ENCODE measurements at regions not wholly inside any gene's neighbourhood (a gene's known extent, or its start where the extent isn't known, plus 50 kb on each side); places are given as distances from the start of the nearest gene placed in this dataset.

DNA sequence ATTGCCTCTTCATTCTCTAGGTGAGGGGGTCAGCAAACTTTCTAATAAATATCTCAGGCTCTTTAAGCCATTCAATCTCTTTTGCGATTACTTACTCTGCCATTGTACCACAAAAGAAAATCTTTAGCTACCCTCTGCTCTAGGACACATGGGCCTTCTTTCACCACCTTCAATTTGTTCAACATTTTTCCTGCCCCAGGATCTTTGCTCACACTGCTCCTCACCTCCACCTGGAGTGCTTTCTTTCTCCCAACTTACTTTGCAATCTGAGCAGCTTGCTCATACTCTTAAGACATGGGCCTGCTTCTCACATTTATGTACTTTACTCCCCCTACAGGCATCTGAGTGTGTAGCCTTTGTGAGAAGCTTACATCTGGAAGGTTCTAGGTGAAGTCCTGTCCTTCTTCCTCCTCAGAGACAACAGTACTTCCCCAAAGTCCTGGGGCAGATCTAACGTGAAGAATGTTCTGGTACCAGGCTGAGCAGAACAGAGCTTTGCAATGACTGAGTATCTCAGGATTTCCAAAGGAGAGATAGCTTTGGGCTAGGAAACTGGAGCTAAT is 55.0 kb upstream of the PRDM5 start:
- H3K36me3 ChIP-seq: no peaks in the 10 kb centered on the region
- no peak overlapping the region for H3K27ac ChIP-seq
- no peaks in the 10 kb centered on the region for H3K4me1 ChIP-seq
- H3K4me3 ChIP-seq: no peak overlapping the region
- DNase-seq (no peak), ATAC-seq (peak; percentile 60 to 68)
- TF ChIP-seq, protein P1, sequence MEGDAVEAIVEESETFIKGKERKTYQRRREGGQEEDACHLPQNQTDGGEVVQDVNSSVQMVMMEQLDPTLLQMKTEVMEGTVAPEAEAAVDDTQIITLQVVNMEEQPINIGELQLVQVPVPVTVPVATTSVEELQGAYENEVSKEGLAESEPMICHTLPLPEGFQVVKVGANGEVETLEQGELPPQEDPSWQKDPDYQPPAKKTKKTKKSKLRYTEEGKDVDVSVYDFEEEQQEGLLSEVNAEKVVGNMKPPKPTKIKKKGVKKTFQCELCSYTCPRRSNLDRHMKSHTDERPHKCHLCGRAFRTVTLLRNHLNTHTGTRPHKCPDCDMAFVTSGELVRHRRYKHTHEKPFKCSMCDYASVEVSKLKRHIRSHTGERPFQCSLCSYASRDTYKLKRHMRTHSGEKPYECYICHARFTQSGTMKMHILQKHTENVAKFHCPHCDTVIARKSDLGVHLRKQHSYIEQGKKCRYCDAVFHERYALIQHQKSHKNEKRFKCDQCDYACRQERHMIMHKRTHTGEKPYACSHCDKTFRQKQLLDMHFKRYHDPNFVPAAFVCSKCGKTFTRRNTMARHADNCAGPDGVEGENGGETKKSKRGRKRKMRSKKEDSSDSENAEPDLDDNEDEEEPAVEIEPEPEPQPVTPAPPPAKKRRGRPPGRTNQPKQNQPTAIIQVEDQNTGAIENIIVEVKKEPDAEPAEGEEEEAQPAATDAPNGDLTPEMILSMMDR (IDR thresholded peaks at IDR 0.05): peak; percentile 57
- no peaks in the 10 kb centered on the region for H3K9me3 ChIP-seq
- intact Hi-C loops (cut with DNase I): no loop called here
- H3K27me3 ChIP-seq (ENCODE audit: low read depth): no peaks in the 10 kb centered on the region

DNA sequence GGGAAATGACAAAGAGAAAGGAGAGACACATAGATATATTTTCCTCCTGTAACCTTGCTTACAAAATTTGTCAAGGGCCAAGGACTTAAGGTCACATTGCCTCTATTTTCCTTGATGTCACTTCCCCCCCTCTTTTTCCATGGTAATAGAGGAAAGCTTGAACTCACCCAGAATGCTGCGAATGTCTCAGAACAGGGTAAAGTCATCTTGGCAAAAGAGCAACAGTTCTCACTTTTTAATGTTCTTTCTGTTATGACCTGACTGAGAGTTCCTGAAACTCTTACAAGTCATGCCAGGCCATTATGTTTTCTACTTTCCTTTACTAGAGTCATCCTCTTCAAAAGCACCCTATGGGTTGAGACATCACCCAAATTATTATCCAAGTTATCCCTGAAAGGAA is 50.7 kb upstream of the PRDM5 start:
- Histone ChIP-seq H3K27me3 (ENCODE audit: low read depth) (no peaks in the 10 kb centered on the region), H3K9me3 (no peaks in the 10 kb centered on the region), H3K27ac (no peak overlapping the region), H3K36me3 (no peaks in the 10 kb centered on the region), H3K4me3 (no peak overlapping the region), H3K4me1 (no peaks in the 10 kb centered on the region)
- no peak for ATAC-seq
- DNase-seq: no peak
- TF ChIP-seq, protein P1 (IDR thresholded peaks at IDR 0.05): no peak
- intact Hi-C loops (cut with DNase I): no loop called here

All from lower lobe of right lung (tissue), 2 donors.